Heart right ventricle (tissue), 16 donors: ENCODE measurements at regions not wholly inside any gene's neighbourhood (a gene's known extent, or its start where the extent isn't known, plus 50 kb on each side); places are given as distances from the start of the nearest gene placed in this dataset.

Experiments
- ATAC-seq, 8 donors: fragments of 200-7000 bp; cut with Tn5 transposase; one replicate each; pipeline ENCODE4 v1.9.1; 2020; ENCODE audit warnings: mild to moderate bottlenecking in 8 of 8, moderate library complexity in 8 of 8, moderate number of reproducible peaks in 1 of 8
- DNase-seq, 2 donors: peaks; one replicate each; pipeline ENCODE4 v3.0.0-alpha.2; 2020
- H3K27ac ChIP-seq, 10 donors: fragments of 200-600 bp; sonication (generic) in 2 of 10; one replicate each; pipeline versions ENCODE4 v1.5.0 to v1.8.0; 2020 to 2022; ENCODE audit warnings: mild to moderate bottlenecking in 3 of 10
- H3K27me3 ChIP-seq, 7 donors: fragments of 200-600 bp; one replicate each; pipeline ENCODE4 v1.8.0; 2021 to 2022; ENCODE audit warnings: mild to moderate bottlenecking in 2 of 7
- H3K36me3 ChIP-seq, 9 donors: fragments of 200-600 bp; sonication (generic) in 1 of 9; one replicate each; pipeline versions ENCODE4 v1.5.0 to v1.8.0; 2020 to 2022; ENCODE audit warnings: mild to moderate bottlenecking in 2 of 9
- H3K4me1 ChIP-seq, 9 donors: fragments of 200-600 bp; sonication (generic) in 1 of 9; one replicate each; pipeline versions ENCODE4 v1.5.0 to v1.8.0; 2020 to 2022; ENCODE audit warnings: mild to moderate bottlenecking in 4 of 9
- H3K4me3 ChIP-seq, 10 donors: fragments of 200-600 bp; sonication (generic) in 2 of 10; one replicate each; pipeline versions ENCODE4 v1.5.0 to v1.8.0; 2020 to 2022; ENCODE audit warnings: mild to moderate bottlenecking in 7 of 10, moderate library complexity in 2 of 10
- H3K9me3 ChIP-seq, 11 donors: fragments of 200-600 bp in 10 of 11; sonication (generic) in 2 of 11; one replicate each; pipeline versions ENCODE4 v1.5.0 to v1.8.0; 2013 to 2022; ENCODE audit warnings: mild to moderate bottlenecking in 2 of 11, control low read depth in 1 of 11, moderate library complexity in 1 of 11
- CTCF ChIP-seq, 9 donors: fragments of 200-600 bp; sonication (generic) in 2 of 9; IDR thresholded peaks; one replicate each; pipeline versions ENCODE4 v1.5.0 to v1.8.0; 2021 to 2022; ENCODE audit warnings: antibody characterized with exemption in 9 of 9, mild to moderate bottlenecking in 5 of 9, moderate library complexity in 1 of 9
- WGBS, 2 donors: extraction: QIAGEN DNeasy Blood & Tissue Kit; methylation state at CpG; one replicate each; pipeline ENCODE4 v1.1.7; 2013; ENCODE audit warnings: inconsistent platforms in 1 of 2; 5-methylcytosine and 5-hydroxymethylcytosine counted together
- intact Hi-C, 10 donors: fragments of 100-400 bp; cut with DNase I; formaldehyde crosslinking; loops; one replicate each; pipeline versions ENCODE4 v1.11.1 to v1.14.2; 2022
- donor health status: Arrhythmogenic right ventricular cardiomyopathy.
- donor health status: ischemic (EF 13 %, LVEDD 7.1; RV severe dilation, severe dysfunction).
- donor health status: healthy with polysubstance abuse.
- donor health status: DM: no; HTN: yes; CAD: no.
- donor health status: DM: no; HTN: no; CAD: no.
- donor health status: ischemic (EF 25% LVEDD 6.9; RV normal size, moderate dysfunction).
- donor health status: ischemic (EF 25% LVEDD 5.7; RV mildly dilated, moderate dysfunction).
- donor health status: healthy.
- donor health status: DM: yes; HTN: yes; CAD: no.
- donor health status: Ischemic cardiomyopathy.
- donor health status: ischemic (EF 35%, LVEDD 5.7; RV mildly dilated, moderate dysfunction).
- donor health status: nonischemic (EF 11% LVEDD 7.7; RV severe dilation, severe dysfunction).
- donor health status: DM: yes; HTN: yes; CAD: no.
- donor health status: PGD.
- donor health status: ischemic (EF 29% LVEDD 5.4; RV normal size, mild dysfunction).
- donor health status: nonischemic (EF 23%, LVEDD 6.1; RV moderate dilation, normal function).

DNA sequence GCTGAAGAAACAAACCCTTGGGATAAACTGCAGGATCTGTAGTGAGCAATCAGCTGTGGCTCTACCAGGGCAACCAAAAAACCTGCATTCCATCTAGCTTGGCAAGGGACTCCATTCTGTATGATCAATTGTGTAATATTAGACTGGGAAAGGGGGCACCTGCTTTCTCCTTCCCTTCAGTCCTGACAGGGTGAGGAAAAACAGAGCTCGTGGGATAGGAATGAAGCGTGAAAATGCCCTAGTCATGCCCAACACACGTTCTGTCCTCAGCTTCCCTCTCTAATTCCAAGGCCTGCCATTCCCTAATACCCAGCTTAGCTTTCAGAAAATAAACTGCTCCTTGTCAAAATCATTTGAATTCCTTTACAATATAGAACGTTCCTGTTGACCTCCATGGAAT lies 442.3 kb downstream of the PLPP3 start:
- ATAC-seq = no peak
- peaks cover 0 to 23% (median 13%) of the 10 kb centered on the region in 9 donors for H3K4me1 ChIP-seq
- TF ChIP-seq CTCF (IDR thresholded peaks at IDR 0.05) = no peak
- intact Hi-C loops = no loop called here
- no peak for DNase-seq
- no peak overlapping the region for H3K27ac ChIP-seq
- 70 to 79% methylated on average over 4 of the region's 4 CpGs for WGBS, 2 donors
- H3K4me3 ChIP-seq = no peak overlapping the region
- no peaks in the 10 kb centered on the region for H3K27me3 ChIP-seq
- H3K36me3 ChIP-seq = no peaks in the 10 kb centered on the region
- H3K9me3 ChIP-seq = no peaks in the 10 kb centered on the region

- TF ChIP-seq CTCF (IDR thresholded peaks at IDR 0.05) = no peak
- Histone ChIP-seq H3K36me3 (no peaks in the 10 kb centered on the region), H3K27me3 (no peaks in the 10 kb centered on the region), H3K9me3 (no peaks in the 10 kb centered on the region), H3K4me3 (no peak overlapping the region), H3K27ac (no peak overlapping the region), H3K4me1 (peaks cover 0 to 26% (median 16%) of the 10 kb centered on the region in 9 donors)
- ATAC-seq (no peak), DNase-seq (no peak)
- intact Hi-C loops = no loop called here
Measured at GRCh38 chr1:56135864-56136147, 443.6 kb downstream of the PLPP3 start.

DNA sequence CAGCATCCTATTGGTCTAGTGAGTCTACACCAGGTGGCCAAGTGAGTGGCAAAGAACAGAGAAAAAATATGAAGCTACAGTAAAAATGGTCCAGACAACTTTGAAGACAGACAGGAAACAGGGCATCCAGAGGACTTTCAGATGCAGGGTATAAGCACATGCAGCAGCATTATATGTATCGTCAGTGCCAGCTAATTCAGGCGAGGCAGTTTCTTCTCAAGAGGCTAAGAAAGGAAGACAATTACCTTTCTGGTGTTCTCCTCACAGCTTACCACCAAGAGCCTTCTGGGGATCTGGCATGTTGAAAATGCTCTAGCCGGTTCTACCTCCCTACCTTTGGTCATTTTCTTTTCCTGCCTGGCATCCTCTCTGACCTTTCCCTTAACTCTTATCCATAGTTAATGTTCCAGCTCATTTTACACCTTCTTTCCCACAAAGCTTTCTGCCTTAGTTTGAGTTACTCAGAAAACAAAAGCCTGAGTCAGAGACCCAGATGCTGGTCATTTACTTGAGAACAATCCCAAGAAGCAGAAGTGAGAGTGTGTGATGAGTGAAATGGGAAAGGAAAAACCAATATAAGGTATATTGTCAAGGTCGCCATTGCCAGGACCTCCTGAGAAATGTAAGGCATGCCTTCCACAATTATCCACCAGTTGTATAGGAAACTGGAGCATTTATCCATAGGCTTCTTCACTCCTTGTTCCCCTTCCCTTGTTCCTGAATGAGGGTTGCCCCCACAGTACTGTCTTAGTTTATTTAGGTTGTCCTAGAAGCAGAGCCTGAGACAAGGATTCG lies 444.1 kb downstream of the PLPP3 start:
- WGBS, 2 donors = 91 to 92% methylated on average over 5 of the region's 5 CpGs
- Histone ChIP-seq H3K27me3 (no peaks in the 10 kb centered on the region), H3K27ac (no peak overlapping the region), H3K4me3 (no peak overlapping the region), H3K36me3 (no peaks in the 10 kb centered on the region), H3K4me1 (peaks cover 0 to 26% (median 16%) of the 10 kb centered on the region in 9 donors), H3K9me3 (no peaks in the 10 kb centered on the region)
- no peak for DNase-seq
- TF ChIP-seq CTCF (IDR thresholded peaks at IDR 0.05) = no peak
- intact Hi-C loops = no loop called here
- ATAC-seq = no peak

DNA sequence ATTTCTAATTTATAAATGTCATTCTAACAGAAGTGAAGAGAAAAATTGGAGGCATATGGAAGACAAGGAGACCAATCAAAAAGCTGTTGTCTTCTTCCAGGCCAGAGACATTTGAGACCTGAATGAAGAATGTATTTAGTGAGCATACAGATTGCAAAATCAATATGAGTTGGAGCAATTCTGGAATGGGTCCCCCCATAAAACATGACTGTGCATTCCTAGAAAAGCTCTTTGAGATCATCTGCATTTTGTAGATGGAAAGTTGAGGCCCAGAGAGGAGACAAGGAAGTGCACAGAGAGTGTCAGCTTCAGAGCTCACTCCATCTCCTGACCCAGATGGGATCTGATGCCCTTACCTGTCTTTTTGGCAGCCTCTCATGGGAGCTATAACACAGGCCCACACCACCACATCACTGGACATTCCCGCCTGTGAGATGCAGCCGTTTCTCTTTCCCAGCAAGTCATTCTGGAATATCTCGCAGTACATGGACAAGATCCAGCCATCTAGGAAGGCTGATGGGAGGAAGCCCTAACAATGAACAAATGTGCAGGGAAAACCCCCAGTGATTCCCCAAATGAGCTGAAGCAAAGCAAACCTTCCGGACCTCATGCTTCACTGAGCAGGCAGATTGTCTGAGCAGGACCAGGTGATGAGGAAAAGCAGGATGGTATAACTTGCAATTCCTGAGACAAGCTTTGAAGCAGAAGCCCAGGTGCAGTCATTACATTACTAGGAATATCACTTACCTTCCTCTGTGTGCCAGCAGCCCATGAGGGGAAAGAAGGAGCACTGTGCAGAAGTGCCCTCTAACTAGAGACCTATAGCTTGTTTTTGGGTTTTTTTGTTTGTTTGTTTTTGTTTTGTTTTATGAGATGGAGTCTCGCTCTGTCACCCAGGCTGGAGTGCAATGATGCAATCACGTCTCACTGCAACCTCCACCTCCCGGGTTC lies 445.6 kb downstream of the PLPP3 start:
- no peaks in the 10 kb centered on the region for H3K9me3 ChIP-seq
- H3K4me1 ChIP-seq = peaks cover 0 to 26% (median 16%) of the 10 kb centered on the region in 9 donors
- no peaks in the 10 kb centered on the region for H3K27me3 ChIP-seq
- H3K27ac ChIP-seq = peak overlapping the region in 1 of 10 donors; percentile 59
- no peak for DNase-seq
- WGBS, 2 donors = 72% methylated on average over 7 of the region's 7 CpGs
- no peak overlapping the region for H3K4me3 ChIP-seq
- intact Hi-C loops = no loop called here
- ATAC-seq = peak in 2 of 8 donors; percentile 11 to 32
- no peak for TF ChIP-seq CTCF (IDR thresholded peaks at IDR 0.05)
- H3K36me3 ChIP-seq = no peaks in the 10 kb centered on the region
